ENCODE measurements at regions not wholly inside any gene's neighbourhood (a gene's known extent, or its start where the extent isn't known, plus 50 kb on each side); places are given as distances from the start of the nearest gene placed in this dataset.
"Not testable (repeated sequence)": the region's sequence is repeated elsewhere in the genome, so short reads cannot be mapped to it uniquely, and the experiment has no call there.

DNA sequence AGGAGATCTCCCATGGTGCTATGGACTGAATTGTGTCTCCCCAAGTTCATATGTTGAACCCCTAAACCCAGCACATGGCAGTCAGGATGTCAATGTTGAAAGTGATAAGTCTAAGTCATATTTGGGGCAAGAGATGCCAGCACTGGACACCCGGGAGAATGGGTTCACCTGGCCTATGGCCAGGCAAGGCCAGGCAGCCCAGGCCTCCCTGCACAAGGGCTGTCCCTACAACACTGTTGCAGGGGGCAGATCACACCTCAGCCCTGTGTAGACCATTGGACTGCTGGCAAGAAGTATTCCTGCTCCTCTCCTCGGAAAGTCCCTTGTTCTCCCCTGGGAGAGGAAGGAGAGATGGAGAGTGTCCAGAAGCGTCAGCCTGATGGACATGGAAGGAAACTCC is 240.5 kb downstream of the GADD45G start:
- Mint-ChIP-seq H3K27ac (no peak overlapping the region), H3K4me3 (no peak overlapping the region), H3K36me3 (ENCODE audit: low read depth) (no peaks in the 10 kb centered on the region), H3K27me3 (peaks cover 20% of the 10 kb centered on the region), H3K9me3 (no peaks in the 10 kb centered on the region), H3K4me1 (ENCODE audit: low read depth) (peaks cover 43% of the 10 kb centered on the region)
- intact Hi-C loops (cut with micrococcal nuclease) = no loop called here

DNA sequence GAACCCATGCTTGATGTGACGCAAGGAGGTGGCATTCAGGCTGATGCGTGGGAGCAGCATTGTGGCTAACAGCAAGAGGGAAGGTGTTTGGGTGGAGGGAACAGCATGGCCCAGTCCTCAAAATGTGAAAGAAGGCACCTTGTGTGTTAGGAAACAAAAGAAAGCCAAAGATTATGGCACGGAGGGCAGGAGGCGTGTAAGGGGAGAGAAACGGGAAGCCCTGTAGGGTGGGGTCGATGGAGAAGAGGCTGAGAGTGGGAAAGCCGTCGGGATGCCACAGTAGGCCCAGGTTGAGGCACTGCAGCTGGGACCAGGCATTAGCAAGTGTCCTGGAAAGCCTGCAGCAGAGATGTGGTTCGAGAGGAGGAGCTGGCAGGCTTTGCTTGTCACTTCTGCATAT is 241.1 kb downstream of the GADD45G start:
- H3K4me3 Mint-ChIP-seq = no peak overlapping the region
- intact Hi-C loops (cut with micrococcal nuclease) = no loop called here
- no peaks in the 10 kb centered on the region for H3K9me3 Mint-ChIP-seq
- no peak overlapping the region for H3K27ac Mint-ChIP-seq
- H3K27me3 Mint-ChIP-seq = peaks cover 18% of the 10 kb centered on the region
- peaks cover 41% of the 10 kb centered on the region for H3K4me1 Mint-ChIP-seq (ENCODE audit: low read depth)
- H3K36me3 Mint-ChIP-seq (ENCODE audit: low read depth) = no peaks in the 10 kb centered on the region

DNA sequence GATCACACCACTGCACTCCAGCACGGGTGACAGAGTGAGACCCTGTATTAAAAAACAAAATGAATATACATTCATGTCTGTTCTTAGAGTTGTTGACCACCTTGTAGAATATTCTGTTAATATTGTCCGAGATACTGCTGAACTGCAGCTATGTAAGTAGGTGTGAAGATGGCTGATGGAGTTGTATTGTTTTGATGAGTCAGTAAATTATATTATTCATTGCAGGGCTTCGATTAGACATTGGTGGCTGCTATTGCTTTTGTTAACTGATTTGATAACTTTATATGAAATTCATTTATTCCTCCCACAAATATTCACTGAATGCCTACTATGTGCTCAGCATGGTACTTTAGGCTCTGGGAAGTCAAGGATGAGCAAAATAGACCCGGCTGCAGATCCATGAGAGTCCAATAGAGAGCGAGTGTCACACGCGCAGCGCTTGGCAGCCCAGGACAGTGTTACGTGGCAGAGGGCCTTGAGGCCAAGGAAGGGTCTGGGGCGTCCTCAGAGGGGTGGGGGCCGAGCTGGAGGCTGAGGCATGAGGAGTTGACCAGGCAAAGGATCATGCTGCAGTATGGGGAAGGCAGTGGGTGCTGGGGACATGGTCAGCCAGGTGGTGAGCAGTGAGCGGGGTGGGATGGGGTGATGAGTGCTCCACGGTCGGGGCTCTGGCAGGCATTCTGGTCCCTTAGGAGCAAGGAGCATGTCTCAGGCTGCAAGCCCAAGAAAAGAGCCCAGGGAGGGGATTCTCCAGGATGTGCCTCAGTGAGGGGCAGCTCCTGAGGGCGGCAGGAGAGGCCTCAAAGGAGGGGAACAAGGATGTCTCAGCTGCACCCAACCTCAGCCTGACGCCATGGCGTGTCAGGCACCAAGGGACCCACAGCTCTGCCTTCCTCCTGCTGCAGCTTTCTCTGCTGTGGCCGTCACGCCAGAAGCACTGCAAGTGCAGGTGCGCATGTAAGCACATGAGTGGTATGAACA is 243.5 kb downstream of the GADD45G start:
- intact Hi-C loops (cut with micrococcal nuclease) = no loop called here
- Mint-ChIP-seq H3K27ac (no peak overlapping the region), H3K4me1 (ENCODE audit: low read depth) (peaks cover 16% of the 10 kb centered on the region), H3K36me3 (ENCODE audit: low read depth) (no peaks in the 10 kb centered on the region), H3K9me3 (no peaks in the 10 kb centered on the region), H3K4me3 (no peak overlapping the region), H3K27me3 (peaks cover 13% of the 10 kb centered on the region)

DNA sequence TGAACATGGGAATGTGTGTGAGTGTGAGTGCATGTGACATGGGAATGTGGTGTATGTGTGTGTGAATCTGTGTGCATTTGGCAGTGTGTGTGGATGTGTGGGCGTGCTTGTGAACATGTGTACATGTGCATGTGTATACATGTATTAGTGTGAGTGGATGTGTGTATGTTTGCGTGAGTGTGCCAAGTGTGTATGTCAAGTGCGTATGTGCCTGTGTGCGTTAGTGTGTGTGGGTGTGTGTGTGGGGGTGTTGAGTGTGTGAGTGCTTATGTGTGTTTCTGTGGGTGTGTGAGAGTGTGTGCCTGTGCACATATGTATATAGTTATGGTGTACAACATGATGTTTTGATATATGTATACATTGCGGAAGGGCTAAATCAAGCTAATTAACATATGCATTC is 244.3 kb downstream of the GADD45G start:
- H3K27ac Mint-ChIP-seq = no peak overlapping the region
- H3K36me3 Mint-ChIP-seq (ENCODE audit: low read depth) = no peaks in the 10 kb centered on the region
- H3K4me1 Mint-ChIP-seq (ENCODE audit: low read depth) = peaks cover 10% of the 10 kb centered on the region
- H3K9me3 Mint-ChIP-seq = no peaks in the 10 kb centered on the region
- peaks cover 13% of the 10 kb centered on the region for H3K27me3 Mint-ChIP-seq
- intact Hi-C loops (cut with micrococcal nuclease) = no loop called here
- H3K4me3 Mint-ChIP-seq = no peak overlapping the region

DNA sequence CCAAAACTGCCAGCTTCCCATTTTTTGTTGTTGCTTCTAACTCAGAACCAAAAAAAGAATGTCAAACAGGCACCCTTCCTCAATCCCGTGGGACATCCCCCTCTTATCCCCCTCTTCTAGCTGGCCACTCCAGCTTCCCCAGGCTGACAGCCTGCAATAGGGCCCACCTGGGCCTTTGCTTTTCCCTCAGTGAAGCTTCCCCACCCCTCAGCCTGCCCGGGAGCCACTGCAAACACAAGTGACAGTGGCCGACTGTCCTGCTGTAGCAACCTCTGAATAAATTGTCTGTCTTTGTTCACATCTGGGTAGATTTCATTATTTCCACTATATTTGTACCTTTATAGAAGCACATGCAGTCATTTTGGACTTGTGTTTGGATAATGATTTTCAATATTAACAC is 245.3 kb downstream of the GADD45G start:
- no peaks in the 10 kb centered on the region for H3K36me3 Mint-ChIP-seq (ENCODE audit: low read depth)
- H3K4me1 Mint-ChIP-seq (ENCODE audit: low read depth) = peaks cover 10% of the 10 kb centered on the region
- no peak overlapping the region for H3K4me3 Mint-ChIP-seq
- no peak overlapping the region for H3K27ac Mint-ChIP-seq
- intact Hi-C loops (cut with micrococcal nuclease) = no loop called here
- no peaks in the 10 kb centered on the region for H3K9me3 Mint-ChIP-seq
- peaks cover 18% of the 10 kb centered on the region for H3K27me3 Mint-ChIP-seq

DNA sequence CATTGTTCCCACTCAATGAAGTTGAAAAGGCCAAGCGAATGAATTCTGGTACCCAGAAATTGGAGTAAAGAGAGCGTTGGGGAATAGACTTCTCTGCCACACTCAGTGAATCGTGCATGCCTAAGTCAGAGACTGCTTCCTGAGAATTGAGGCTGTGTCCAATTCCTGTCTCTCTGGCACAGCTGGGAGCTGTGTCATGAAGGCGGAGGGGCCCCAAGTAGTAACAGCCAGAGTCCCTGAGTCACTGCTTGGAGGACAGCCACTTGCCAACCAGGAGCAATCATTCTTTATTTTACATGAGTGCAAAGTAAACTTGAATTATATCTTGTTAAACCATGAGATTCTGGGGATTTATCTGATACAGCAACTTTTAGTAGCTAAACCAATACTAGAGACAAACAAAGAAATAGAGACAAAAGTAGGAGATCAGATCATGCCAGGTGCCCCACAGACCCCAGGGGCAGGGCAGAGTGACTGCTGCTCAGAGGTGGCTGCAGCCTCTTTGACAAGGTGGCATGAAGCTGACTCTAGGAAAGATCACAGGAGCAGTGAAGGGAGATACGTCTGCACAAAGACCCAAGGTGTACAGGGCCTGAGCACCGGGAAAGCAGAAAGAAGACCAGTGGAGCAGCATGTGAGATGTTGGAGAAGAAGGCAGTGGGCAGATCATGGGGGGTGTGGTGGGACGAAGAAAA is 246.0 kb downstream of the GADD45G start:
- Mint-ChIP-seq H3K4me3 (no peak overlapping the region), H3K27ac (no peak overlapping the region), H3K9me3 (no peaks in the 10 kb centered on the region), H3K4me1 (ENCODE audit: low read depth) (peaks cover 8% of the 10 kb centered on the region), H3K27me3 (peaks cover 18% of the 10 kb centered on the region), H3K36me3 (ENCODE audit: low read depth) (no peaks in the 10 kb centered on the region)
- intact Hi-C loops (cut with micrococcal nuclease) = no loop called here

DNA sequence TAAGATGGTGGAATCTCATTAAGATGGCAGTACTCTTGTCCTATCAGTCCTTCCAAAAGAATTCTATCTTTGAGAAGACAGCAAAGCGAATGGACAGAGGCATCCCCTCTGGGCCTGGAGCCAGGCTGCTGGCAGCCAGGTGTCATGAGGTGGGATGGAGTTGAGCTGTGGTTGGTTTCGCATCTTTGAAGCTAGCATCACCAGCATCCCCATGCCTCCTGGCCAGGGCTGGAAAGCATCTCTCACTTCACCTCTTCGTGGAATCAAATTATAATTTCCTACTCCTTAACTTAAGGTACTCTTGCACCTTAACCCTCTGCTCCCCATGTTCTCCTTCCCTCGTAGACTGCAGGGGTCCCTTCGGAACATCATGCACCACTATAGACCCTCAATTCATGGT is 248.3 kb downstream of the GADD45G start:
- peaks cover 18% of the 10 kb centered on the region for H3K27me3 Mint-ChIP-seq
- no peak overlapping the region for H3K4me3 Mint-ChIP-seq
- H3K4me1 Mint-ChIP-seq (ENCODE audit: low read depth) = peaks cover 5% of the 10 kb centered on the region
- no peaks in the 10 kb centered on the region for H3K36me3 Mint-ChIP-seq (ENCODE audit: low read depth)
- intact Hi-C loops (cut with micrococcal nuclease) = no loop called here
- H3K27ac Mint-ChIP-seq = no peak overlapping the region
- H3K9me3 Mint-ChIP-seq = no peaks in the 10 kb centered on the region

DNA sequence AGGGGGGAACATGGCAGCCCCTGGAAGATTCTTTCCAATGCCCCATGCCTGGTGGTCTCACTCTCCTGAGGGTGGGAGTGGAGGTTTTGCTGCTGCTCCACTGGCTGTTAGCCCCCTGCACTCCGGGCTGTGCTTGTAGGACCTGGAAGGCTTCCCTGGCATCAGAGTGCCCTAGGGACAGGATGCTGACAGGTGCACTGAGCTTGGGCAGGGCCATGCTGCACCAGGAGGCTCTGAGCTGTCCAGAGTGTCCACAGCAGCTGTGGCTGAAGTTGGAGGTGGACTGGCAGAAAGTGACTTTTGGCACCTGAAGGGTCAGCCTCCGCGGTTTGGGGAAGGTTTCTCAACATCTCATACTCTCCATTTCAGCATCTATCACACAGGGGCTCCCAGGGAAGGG is 249.1 kb downstream of the GADD45G start:
- no peaks in the 10 kb centered on the region for H3K9me3 Mint-ChIP-seq
- intact Hi-C loops (cut with micrococcal nuclease) = no loop called here

DNA sequence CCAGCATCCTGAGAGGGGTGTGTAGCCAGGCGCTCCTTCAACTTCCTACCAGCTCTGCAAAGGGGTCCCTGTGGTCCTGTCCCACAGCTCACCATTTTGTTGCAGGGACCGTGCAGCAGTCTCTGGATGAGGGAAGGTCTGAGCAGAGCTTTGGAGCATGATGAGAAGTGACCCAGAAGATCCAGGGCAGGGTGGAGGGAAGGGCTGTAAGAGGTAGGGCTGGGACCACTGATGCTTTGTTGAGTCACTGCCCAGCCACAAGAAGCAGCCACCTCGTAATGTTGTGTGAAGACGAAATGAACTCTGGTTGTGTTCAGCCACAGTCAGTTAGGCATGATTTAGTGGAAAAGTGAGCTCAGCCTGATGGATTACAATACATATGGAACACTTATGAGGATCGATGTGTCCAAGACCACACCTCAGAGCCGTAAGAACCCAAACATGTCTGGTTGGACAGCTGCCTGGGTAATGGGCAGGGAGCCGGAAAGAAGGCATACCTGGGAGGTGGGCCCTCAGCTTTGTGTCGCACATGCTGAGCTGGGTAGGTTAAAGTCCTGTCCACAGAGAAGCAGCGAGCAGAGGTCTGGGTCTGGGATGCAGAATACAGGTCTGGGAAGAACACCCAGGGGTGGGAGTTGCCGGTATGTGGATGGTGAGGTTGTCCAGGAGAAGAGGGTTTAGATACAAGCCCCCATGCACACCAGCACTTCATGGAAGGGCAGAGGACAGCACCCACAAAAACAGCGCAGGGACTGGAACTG is 250.1 kb downstream of the GADD45G start:
- H3K4me3 Mint-ChIP-seq = no peak overlapping the region
- no peaks in the 10 kb centered on the region for H3K36me3 Mint-ChIP-seq (ENCODE audit: low read depth)
- H3K4me1 Mint-ChIP-seq (ENCODE audit: low read depth) = peaks cover 11% of the 10 kb centered on the region
- no peaks in the 10 kb centered on the region for H3K9me3 Mint-ChIP-seq
- peaks cover 24% of the 10 kb centered on the region for H3K27me3 Mint-ChIP-seq
- no peak overlapping the region for H3K27ac Mint-ChIP-seq
- intact Hi-C loops (cut with micrococcal nuclease) = no loop called here

More for the DNA sequence above, 249.1 kb downstream of the GADD45G start:
- H3K27me3 Mint-ChIP-seq = peaks cover 20% of the 10 kb centered on the region
- H3K36me3 Mint-ChIP-seq (ENCODE audit: low read depth) = no peaks in the 10 kb centered on the region
- H3K4me1 Mint-ChIP-seq (ENCODE audit: low read depth) = peaks cover 10% of the 10 kb centered on the region
- no peak overlapping the region for H3K4me3 Mint-ChIP-seq
- no peak overlapping the region for H3K27ac Mint-ChIP-seq

DNA sequence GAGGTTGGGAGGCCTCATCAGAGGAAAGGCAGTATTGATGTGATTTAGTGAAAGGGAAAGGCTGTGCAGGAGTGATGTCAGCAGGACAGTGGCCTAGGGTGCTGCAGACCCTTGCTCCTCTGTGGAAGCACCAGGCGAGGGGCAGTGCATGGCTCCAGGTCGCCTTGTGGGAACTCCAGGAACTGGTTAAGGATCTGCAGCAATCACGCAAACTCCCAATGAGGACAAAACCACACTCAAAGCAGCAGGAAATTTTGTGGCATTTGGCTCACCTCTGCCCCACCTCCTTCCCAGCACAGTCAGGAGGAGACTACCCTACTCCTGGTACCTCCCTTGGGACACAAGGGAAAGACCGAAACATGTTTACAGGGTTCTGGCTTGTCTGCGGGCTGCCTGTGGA is 251.5 kb downstream of the GADD45G start:
- H3K4me1 Mint-ChIP-seq (ENCODE audit: low read depth); H3K36me3 Mint-ChIP-seq (ENCODE audit: low read depth); H3K27ac Mint-ChIP-seq; H3K4me3 Mint-ChIP-seq; H3K9me3 Mint-ChIP-seq; intact Hi-C loops (cut with micrococcal nuclease): not testable (repeated sequence)
- H3K27me3 Mint-ChIP-seq = peaks cover 30% of the 10 kb centered on the region

DNA sequence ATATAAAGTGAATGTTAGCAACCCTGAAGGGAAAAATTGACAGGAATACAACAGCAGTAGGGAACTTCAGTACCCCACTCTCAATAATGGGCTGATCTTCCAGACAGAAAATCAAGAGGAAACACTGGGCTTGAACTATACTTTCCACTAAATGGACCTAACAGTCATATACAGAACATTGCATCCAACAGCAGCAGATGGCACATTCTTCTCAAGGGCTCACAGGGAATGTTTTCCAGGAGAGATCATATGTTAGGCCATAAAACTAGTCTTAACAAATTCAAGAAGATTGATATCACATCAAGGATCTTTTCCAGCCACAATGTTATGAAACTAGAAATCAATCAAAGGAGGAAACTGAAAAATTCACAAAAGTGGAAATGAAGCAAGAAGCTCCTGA is 252.1 kb downstream of the GADD45G start:
- H3K36me3 Mint-ChIP-seq (ENCODE audit: low read depth); intact Hi-C loops (cut with micrococcal nuclease); H3K4me1 Mint-ChIP-seq (ENCODE audit: low read depth); H3K9me3 Mint-ChIP-seq; H3K27ac Mint-ChIP-seq; H3K4me3 Mint-ChIP-seq: not testable (repeated sequence)
- H3K27me3 Mint-ChIP-seq = peaks cover 31% of the 10 kb centered on the region

DNA sequence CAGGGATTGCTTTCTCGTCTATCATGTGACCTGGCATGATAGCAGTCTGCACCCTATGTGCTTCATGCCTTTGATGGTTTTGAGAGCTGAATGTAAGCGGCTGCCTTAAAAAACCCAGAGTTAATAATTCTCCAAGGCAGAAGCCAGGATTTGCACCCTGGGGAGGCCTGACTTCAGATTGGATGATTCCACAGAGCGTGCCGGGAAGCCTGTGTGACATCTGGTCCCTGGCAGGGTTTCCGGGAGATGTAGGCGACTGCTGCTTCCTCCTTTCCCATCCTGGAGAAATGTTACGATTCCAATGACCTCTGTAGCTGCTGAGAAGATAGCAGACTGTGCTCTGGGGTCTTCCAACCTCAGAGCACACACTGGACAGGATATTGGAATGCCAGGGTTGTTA is 255.0 kb downstream of the GADD45G start:
- intact Hi-C loops (cut with micrococcal nuclease); H3K27ac Mint-ChIP-seq; H3K9me3 Mint-ChIP-seq; H3K36me3 Mint-ChIP-seq (ENCODE audit: low read depth); H3K4me3 Mint-ChIP-seq: not testable (repeated sequence)
- peaks cover 33% of the 10 kb centered on the region for H3K27me3 Mint-ChIP-seq
- H3K4me1 Mint-ChIP-seq (ENCODE audit: low read depth) = peaks cover 11% of the 10 kb centered on the region

DNA sequence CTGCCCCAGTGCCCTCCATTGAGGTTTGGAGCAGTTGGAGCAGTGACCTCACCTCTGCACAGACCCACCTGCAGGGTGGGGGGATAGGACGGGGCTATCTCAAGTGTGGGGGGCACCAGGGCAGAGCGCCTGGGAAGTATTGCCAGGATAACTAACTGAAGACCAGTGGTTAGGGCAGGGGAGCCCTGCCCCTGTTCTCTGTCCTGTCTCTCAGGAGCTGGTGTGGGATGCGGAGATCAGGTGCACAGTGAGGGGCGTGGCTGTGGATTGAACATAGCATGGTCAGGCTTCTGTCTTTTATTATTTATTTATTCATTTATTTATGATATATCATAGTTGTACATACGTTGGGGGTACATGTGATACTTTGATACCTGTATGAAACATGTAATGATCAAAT is 256.6 kb downstream of the GADD45G start:
- H3K27ac Mint-ChIP-seq; intact Hi-C loops (cut with micrococcal nuclease); H3K4me3 Mint-ChIP-seq; H3K36me3 Mint-ChIP-seq (ENCODE audit: low read depth); H3K9me3 Mint-ChIP-seq: not testable (repeated sequence)
- Mint-ChIP-seq H3K27me3 (peaks cover 31% of the 10 kb centered on the region), H3K4me1 (ENCODE audit: low read depth) (peaks cover 11% of the 10 kb centered on the region)

DNA sequence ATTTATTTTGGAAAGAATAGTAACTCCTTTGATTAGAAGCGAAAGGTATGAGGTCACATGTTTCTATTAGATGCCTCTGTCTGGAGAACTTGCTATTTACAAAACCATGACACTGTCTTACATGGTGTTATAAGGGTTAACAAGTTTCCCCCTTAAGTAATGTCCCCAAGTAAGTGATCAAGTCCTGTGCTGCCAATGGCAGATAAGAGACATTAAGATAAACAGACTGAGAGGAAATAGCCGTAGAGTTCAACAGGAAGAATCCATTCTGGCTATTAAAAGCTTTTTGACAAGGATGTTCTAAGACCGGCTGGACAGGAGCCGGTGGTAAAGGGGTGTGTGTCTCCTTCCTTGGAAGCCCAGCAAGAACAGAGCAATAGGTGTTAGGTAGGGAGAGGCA is 257.5 kb downstream of the GADD45G start:
- no peak overlapping the region for H3K4me3 Mint-ChIP-seq
- H3K4me1 Mint-ChIP-seq (ENCODE audit: low read depth) = peaks cover 11% of the 10 kb centered on the region
- H3K27me3 Mint-ChIP-seq = peaks cover 30% of the 10 kb centered on the region
- intact Hi-C loops (cut with micrococcal nuclease) = no loop called here
- no peaks in the 10 kb centered on the region for H3K9me3 Mint-ChIP-seq
- H3K27ac Mint-ChIP-seq = no peak overlapping the region
- H3K36me3 Mint-ChIP-seq (ENCODE audit: low read depth) = no peaks in the 10 kb centered on the region

Measured in dendritic cell treated with granulocyte-macrophage colony-stimulating factor and Interleukin-4, amounts not matched to agents 40 ng/mL and 50 ng/mL, for 4 days (primary cell).